Aorta (tissue), 5 donors: ENCODE measurements at regions not wholly inside any gene's neighbourhood (a gene's known extent, or its start where the extent isn't known, plus 50 kb on each side); places are given as distances from the start of the nearest gene placed in this dataset.
"Not testable (repeated sequence)": the region's sequence is repeated elsewhere in the genome, so short reads cannot be mapped to it uniquely, and the experiment has no call there.

Experiments
- ATAC-seq: fragments of 200-7000 bp; cut with Tn5 transposase; one replicate; pipeline ENCODE4 v1.9.1; 2022; ENCODE audit warnings: moderate library complexity; ENCODE audit not compliant: low FRiP score
- DNase-seq, 2 donors: peaks; one replicate each; pipeline ENCODE4 v3.0.0-alpha.2; 2020
- H3K27ac ChIP-seq, 2 donors: one replicate each; pipeline ENCODE4 v1.5.1; 2013; ENCODE audit warnings: low read length in 2 of 2, mild to moderate bottlenecking in 2 of 2, moderate library complexity in 2 of 2, control low read depth in 1 of 2, inconsistent platforms in 1 of 2, low read depth in 1 of 2
- H3K27me3 ChIP-seq, 2 donors: one replicate each; pipeline ENCODE4 v1.6.1; 2013; ENCODE audit warnings: control low read depth in 1 of 2, low read length in 1 of 2, mild to moderate bottlenecking in 1 of 2, moderate library complexity in 1 of 2; ENCODE audit not compliant: insufficient read depth in 2 of 2, control insufficient read depth in 1 of 2
- H3K36me3 ChIP-seq, 2 donors: one replicate each; pipeline ENCODE4 v1.6.1; 2013; ENCODE audit warnings: control low read depth in 1 of 2, low read length in 1 of 2, mild to moderate bottlenecking in 1 of 2; ENCODE audit not compliant: insufficient read depth in 2 of 2, control insufficient read depth in 1 of 2
- H3K4me1 ChIP-seq, 2 donors: one replicate each; pipeline ENCODE4 v1.6.1; 2013; ENCODE audit warnings: low read length in 2 of 2, control low read depth in 1 of 2, mild to moderate bottlenecking in 1 of 2, moderate library complexity in 1 of 2; ENCODE audit not compliant: insufficient read depth in 2 of 2, control insufficient read depth in 1 of 2
- H3K4me3 ChIP-seq, 2 donors: one replicate each; pipeline ENCODE4 v1.5.1; 2013; ENCODE audit warnings: low read length in 2 of 2, control low read depth in 1 of 2, mild to moderate bottlenecking in 1 of 2
- H3K9me3 ChIP-seq: one replicate; pipeline ENCODE4 v1.6.1; 2013; ENCODE audit warnings: mild to moderate bottlenecking, low read length; ENCODE audit not compliant: control insufficient read depth
- WGBS, 2 donors: extraction: QIAGEN DNeasy Blood & Tissue Kit; methylation state at CpG; one replicate each; pipeline ENCODE4 v1.1.7; 2013; 5-methylcytosine and 5-hydroxymethylcytosine counted together
- intact Hi-C, 2 donors: fragments of 100-400 bp; cut with DNase I; formaldehyde crosslinking; loops; one replicate each; pipeline versions ENCODE4 v1.14.2 to v1.15.0; 2022
- donor health status: healthy with polysubstance abuse.
- donor health status: Bipolar disorder and iron deficiency.
- donor health status: DM: no; HTN: no; CAD: no.
- donor health status: DM: no; HTN: no; CAD: no.
- donor health status: DM: yes; HTN: yes; CAD: no.

- ATAC-seq = no peak
- no peak overlapping the region for H3K4me3 ChIP-seq
- no peaks in the 10 kb centered on the region for H3K4me1 ChIP-seq
- H3K27me3 ChIP-seq = no peaks in the 10 kb centered on the region
- no peak for DNase-seq
- intact Hi-C loops = no loop called here
- no peak overlapping the region for H3K27ac ChIP-seq
- H3K36me3 ChIP-seq = no peaks in the 10 kb centered on the region
- H3K9me3 ChIP-seq = no peaks in the 10 kb centered on the region
Observed at GRCh38 chr19:30815889-30816580, 443.9 kb downstream of the ZNF536 start.

- intact Hi-C loops = no loop called here
- Histone ChIP-seq H3K36me3 (no peaks in the 10 kb centered on the region), H3K27ac (no peak overlapping the region), H3K4me3 (no peak overlapping the region), H3K9me3 (peaks cover 2% of the 10 kb centered on the region), H3K4me1 (no peaks in the 10 kb centered on the region), H3K27me3 (no peaks in the 10 kb centered on the region)
- WGBS, 2 donors = 28 to 36% methylated on average over 8 of the region's 8 CpGs
- ATAC-seq = no peak
- no peak for DNase-seq
Observed at GRCh38 chr19:30812099-30812678, 440.0 kb downstream of the ZNF536 start.

- no peak for DNase-seq
- no peaks in the 10 kb centered on the region for H3K4me1 ChIP-seq
- intact Hi-C loops = no loop called here
- H3K4me3 ChIP-seq = no peak overlapping the region
- peaks cover 4% of the 10 kb centered on the region for H3K9me3 ChIP-seq
- WGBS, 2 donors = 73 to 80% methylated on average over 10 of the region's 10 CpGs
- no peak for ATAC-seq
- H3K36me3 ChIP-seq = no peaks in the 10 kb centered on the region
- H3K27me3 ChIP-seq = no peaks in the 10 kb centered on the region
- H3K27ac ChIP-seq = no peak overlapping the region
Observed at GRCh38 chr19:30811397-30812098, 439.4 kb downstream of the ZNF536 start.

- Histone ChIP-seq H3K9me3 (peaks cover 4% of the 10 kb centered on the region), H3K4me1 (no peaks in the 10 kb centered on the region), H3K27ac (no peak overlapping the region), H3K27me3 (no peaks in the 10 kb centered on the region), H3K4me3 (no peak overlapping the region), H3K36me3 (no peaks in the 10 kb centered on the region)
- DNase-seq (no peak), ATAC-seq (no peak)
- WGBS, 2 donors = 67 to 79% methylated on average over 4 of the region's 4 CpGs
- intact Hi-C loops = no loop called here
Observed at GRCh38 chr19:30810726-30811125, 438.5 kb downstream of the ZNF536 start.

- ATAC-seq (no peak), DNase-seq (no peak)
- H3K4me1 ChIP-seq = no peaks in the 10 kb centered on the region
- no peaks in the 10 kb centered on the region for H3K36me3 ChIP-seq
- H3K9me3 ChIP-seq = peaks cover 4% of the 10 kb centered on the region
- intact Hi-C loops = no loop called here
- WGBS, 2 donors = 48 to 54% methylated on average over 3 of the region's 3 CpGs
- no peak overlapping the region for H3K27ac ChIP-seq
- no peak overlapping the region for H3K4me3 ChIP-seq
- H3K27me3 ChIP-seq = no peaks in the 10 kb centered on the region
Observed at GRCh38 chr19:30807278-30807677, 435.1 kb downstream of the ZNF536 start.

GRCh38 chr19:30806311-30806710 is 434.1 kb downstream of the ZNF536 start:
- no peaks in the 10 kb centered on the region for H3K4me1 ChIP-seq
- no peak overlapping the region for H3K27ac ChIP-seq
- no peak overlapping the region for H3K4me3 ChIP-seq
- ATAC-seq (no peak), DNase-seq (no peak)
- no peaks in the 10 kb centered on the region for H3K27me3 ChIP-seq
- intact Hi-C loops = no loop called here
- no peaks in the 10 kb centered on the region for H3K36me3 ChIP-seq
- WGBS, 2 donors = 71 to 74% methylated on average over 3 of the region's 3 CpGs
- peaks cover 4% of the 10 kb centered on the region for H3K9me3 ChIP-seq

GRCh38 chr19:30804751-30805150 is 432.6 kb downstream of the ZNF536 start:
- Histone ChIP-seq H3K27ac (no peak overlapping the region), H3K4me3 (no peak overlapping the region), H3K36me3 (no peaks in the 10 kb centered on the region), H3K4me1 (no peaks in the 10 kb centered on the region), H3K27me3 (no peaks in the 10 kb centered on the region), H3K9me3 (peaks cover 4% of the 10 kb centered on the region)
- WGBS, 2 donors = 35 to 37% methylated on average over 5 of the region's 5 CpGs
- intact Hi-C loops = no loop called here
- no peak for ATAC-seq
- no peak for DNase-seq

GRCh38 chr19:30804333-30804732 is 432.1 kb downstream of the ZNF536 start:
- not testable (repeated sequence) for H3K4me1 ChIP-seq

More at GRCh38 chr19:30804333-30804732, 432.1 kb downstream of the ZNF536 start:
- H3K27me3 ChIP-seq, H3K9me3 ChIP-seq, H3K4me3 ChIP-seq, intact Hi-C loops, H3K36me3 ChIP-seq, DNase-seq, H3K27ac ChIP-seq, ATAC-seq: not testable (repeated sequence)
- WGBS, 2 donors = 36 to 39% methylated on average over 3 of the region's 3 CpGs
